Heart left ventricle (tissue), 13 donors: ENCODE measurements at regions not wholly inside any gene's neighbourhood (a gene's known extent, or its start where the extent isn't known, plus 50 kb on each side); places are given as distances from the start of the nearest gene placed in this dataset.

Experiments
- POLR2A ChIP-seq, 2 donors: fragments of 450-650 bp; IDR thresholded peaks; one replicate each; pipeline ENCODE4 v1.6.1; 2017; ENCODE audit warnings: antibody characterized with exemption in 2 of 2, mild to moderate bottlenecking in 2 of 2, moderate library complexity in 2 of 2
- TF ChIP-seq, protein P1 (sequence below), 12 donors: fragments of 200-600 bp; sonication (generic) in 4 of 12; IDR thresholded peaks; one replicate each; pipeline versions ENCODE4 v1.5.0 to v1.8.0; 2018 to 2022; ENCODE audit warnings: antibody characterized with exemption in 12 of 12, mild to moderate bottlenecking in 5 of 12
- donor health status: ischemic (EF 13 %, LVEDD 7.1; RV severe dilation, severe dysfunction).
- donor health status: DM: no; HTN: yes; CAD: no.
- donor health status: DM: no; HTN: no; CAD: no.
- donor health status: ischemic (EF 25% LVEDD 6.9; RV normal size, moderate dysfunction).
- donor health status: ischemic (EF 25% LVEDD 5.7; RV mildly dilated, moderate dysfunction).
- donor health status: ischemic (EF 35%, LVEDD 5.7; RV mildly dilated, moderate dysfunction).
- donor health status: nonischemic (EF 11% LVEDD 7.7; RV severe dilation, severe dysfunction).
- donor health status: DM: yes; HTN: yes; CAD: no.
- donor health status: PGD.
- donor health status: ischemic (EF 29% LVEDD 5.4; RV normal size, mild dysfunction).
- donor health status: nonischemic (EF 23%, LVEDD 6.1; RV moderate dilation, normal function).

DNA sequence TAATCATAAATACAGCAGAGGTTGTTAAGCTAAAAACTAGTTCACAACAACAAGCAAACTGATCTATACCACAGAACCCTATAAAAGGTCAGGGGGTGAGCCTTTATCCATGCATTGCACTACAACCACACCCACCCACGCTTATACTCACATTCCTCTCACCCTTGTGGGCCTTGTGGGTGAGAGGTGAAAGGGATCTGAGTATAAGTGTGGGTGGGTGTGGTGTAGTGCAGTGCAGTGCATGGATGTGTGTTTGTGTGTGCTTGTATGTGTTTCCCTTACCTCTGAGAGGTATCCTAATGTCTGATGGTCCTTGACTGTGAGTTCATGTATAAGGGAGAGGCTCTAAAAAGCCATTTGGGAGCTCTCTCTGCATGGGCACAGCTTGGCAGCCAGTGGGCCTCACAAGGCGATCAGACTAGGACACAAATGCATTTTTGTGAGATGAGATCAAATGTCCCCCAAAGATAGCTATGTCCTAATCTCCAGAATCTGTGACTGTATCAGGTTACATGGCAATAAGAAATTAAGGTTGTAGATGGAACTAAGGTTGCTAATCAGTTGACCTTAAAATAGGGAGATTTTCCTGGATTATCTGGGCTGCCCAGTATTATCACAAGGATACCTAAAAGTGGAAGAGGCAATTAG lies 95.5 kb upstream of the DPT start:
- TF ChIP-seq, protein P1, sequence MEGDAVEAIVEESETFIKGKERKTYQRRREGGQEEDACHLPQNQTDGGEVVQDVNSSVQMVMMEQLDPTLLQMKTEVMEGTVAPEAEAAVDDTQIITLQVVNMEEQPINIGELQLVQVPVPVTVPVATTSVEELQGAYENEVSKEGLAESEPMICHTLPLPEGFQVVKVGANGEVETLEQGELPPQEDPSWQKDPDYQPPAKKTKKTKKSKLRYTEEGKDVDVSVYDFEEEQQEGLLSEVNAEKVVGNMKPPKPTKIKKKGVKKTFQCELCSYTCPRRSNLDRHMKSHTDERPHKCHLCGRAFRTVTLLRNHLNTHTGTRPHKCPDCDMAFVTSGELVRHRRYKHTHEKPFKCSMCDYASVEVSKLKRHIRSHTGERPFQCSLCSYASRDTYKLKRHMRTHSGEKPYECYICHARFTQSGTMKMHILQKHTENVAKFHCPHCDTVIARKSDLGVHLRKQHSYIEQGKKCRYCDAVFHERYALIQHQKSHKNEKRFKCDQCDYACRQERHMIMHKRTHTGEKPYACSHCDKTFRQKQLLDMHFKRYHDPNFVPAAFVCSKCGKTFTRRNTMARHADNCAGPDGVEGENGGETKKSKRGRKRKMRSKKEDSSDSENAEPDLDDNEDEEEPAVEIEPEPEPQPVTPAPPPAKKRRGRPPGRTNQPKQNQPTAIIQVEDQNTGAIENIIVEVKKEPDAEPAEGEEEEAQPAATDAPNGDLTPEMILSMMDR (IDR thresholded peaks at IDR 0.05): no peak
- no peak for TF ChIP-seq POLR2A (IDR thresholded peaks at IDR 0.05)
